ENCODE measurements at regions not wholly inside any gene's neighbourhood (a gene's known extent, or its start where the extent isn't known, plus 50 kb on each side); places are given as distances from the start of the nearest gene placed in this dataset.

- no peaks in the 10 kb centered on the region for H3K27me3 ChIP-seq (ENCODE audit: control insufficient read depth, extremely low read depth, insufficient read depth, low read length)
- no peaks in the 10 kb centered on the region for H3K36me3 ChIP-seq (ENCODE audit: control insufficient read depth in 2 of 2, extremely low read depth in 1 of 2, insufficient read depth in 2 of 2, low read length in 2 of 2)
- no peak overlapping the region for H2AFZ ChIP-seq (ENCODE audit: control insufficient read depth, low read length)
- H3K4me1 ChIP-seq (ENCODE audit: control insufficient read depth, extremely low read depth, insufficient read depth, low read length), result no peaks in the 10 kb centered on the region
- no peaks in the 10 kb centered on the region for H3K9me1 ChIP-seq (ENCODE audit: control insufficient read depth, extremely low read depth, insufficient read depth, low read length)
- H4K20me1 ChIP-seq (ENCODE audit: control insufficient read depth, extremely low read depth, insufficient read depth, low read length), result no peaks in the 10 kb centered on the region
- dilution Hi-C loops (cut with MboI; ENCODE audit: extremely low pct_ligation_motif_present, low sequenced_read_pairs), result no loop called here
- no peak overlapping the region for H3K9ac ChIP-seq (ENCODE audit: control insufficient read depth, extremely low read depth, insufficient read depth, low read length)
- no peak overlapping the region for H3K4me3 ChIP-seq (ENCODE audit: control insufficient read depth in 2 of 3, extremely low read depth in 1 of 3, insufficient read depth in 2 of 3, low read depth in 1 of 3, low read length in 3 of 3)
- DNase-seq (ENCODE audit: low read depth, low spot score) (no peak), FAIRE-seq (no peak)
- no peaks in the 10 kb centered on the region for H3K9me3 ChIP-seq (ENCODE audit: control insufficient read depth, low read depth, low read length)
- TF ChIP-seq EZH2 (IDR thresholded peaks at IDR 0.05; ENCODE audit: low read length), result no peak
- TF ChIP-seq CTCF (optimal IDR thresholded peaks at IDR 0.05 in 1 of 3, IDR thresholded peaks at IDR 0.05 in 1 of 3, conservative IDR thresholded peaks at IDR 0.05 in 1 of 3; ENCODE audit: extremely low read depth in 1 of 3, insufficient read depth in 2 of 3, low read length in 3 of 3), result no peak
- H3K4me2 ChIP-seq (ENCODE audit: control insufficient read depth, extremely low read depth, insufficient read depth, low read depth, low read length), result no peak overlapping the region
- H3K79me2 ChIP-seq (ENCODE audit: control insufficient read depth, insufficient read depth, low read length), result no peaks in the 10 kb centered on the region
- no peak overlapping the region for H3K27ac ChIP-seq (ENCODE audit: control insufficient read depth, insufficient read depth, low read length)
These were observed 897.8 kb upstream of the ACO1 start for GRCh38 chr9:31486630-31487029.

GRCh38 chr9:31490551-31491106 is 893.8 kb upstream of the ACO1 start:
- dilution Hi-C loops (cut with MboI; ENCODE audit: extremely low pct_ligation_motif_present, low sequenced_read_pairs), result no loop called here
- Histone ChIP-seq H3K9me1 (ENCODE audit: control insufficient read depth, extremely low read depth, insufficient read depth, low read length) (no peaks in the 10 kb centered on the region), H3K9me3 (ENCODE audit: control insufficient read depth, low read depth, low read length) (no peaks in the 10 kb centered on the region), H4K20me1 (ENCODE audit: control insufficient read depth, extremely low read depth, insufficient read depth, low read length) (no peaks in the 10 kb centered on the region), H2AFZ (ENCODE audit: control insufficient read depth, low read length) (peak overlapping the region; percentile 9), H3K27me3 (ENCODE audit: control insufficient read depth, extremely low read depth, insufficient read depth, low read length) (no peaks in the 10 kb centered on the region), H3K36me3 (ENCODE audit: control insufficient read depth in 2 of 2, extremely low read depth in 1 of 2, insufficient read depth in 2 of 2, low read length in 2 of 2) (no peaks in the 10 kb centered on the region), H3K27ac (ENCODE audit: control insufficient read depth, insufficient read depth, low read length) (no peak overlapping the region), H3K4me3 (ENCODE audit: control insufficient read depth in 2 of 3, extremely low read depth in 1 of 3, insufficient read depth in 2 of 3, low read depth in 1 of 3, low read length in 3 of 3) (no peak overlapping the region), H3K79me2 (ENCODE audit: control insufficient read depth, insufficient read depth, low read length) (no peaks in the 10 kb centered on the region), H3K9ac (ENCODE audit: control insufficient read depth, extremely low read depth, insufficient read depth, low read length) (no peak overlapping the region), H3K4me2 (ENCODE audit: control insufficient read depth, extremely low read depth, insufficient read depth, low read depth, low read length) (no peak overlapping the region), H3K4me1 (ENCODE audit: control insufficient read depth, extremely low read depth, insufficient read depth, low read length) (no peaks in the 10 kb centered on the region)
- FAIRE-seq (no peak), DNase-seq (ENCODE audit: low read depth, low spot score) (no peak)
- no peak for TF ChIP-seq CTCF (optimal IDR thresholded peaks at IDR 0.05 in 1 of 3, IDR thresholded peaks at IDR 0.05 in 1 of 3, conservative IDR thresholded peaks at IDR 0.05 in 1 of 3; ENCODE audit: extremely low read depth in 1 of 3, insufficient read depth in 2 of 3, low read length in 3 of 3)
- TF ChIP-seq EZH2 (IDR thresholded peaks at IDR 0.05; ENCODE audit: low read length), result no peak

Data from keratinocyte (primary cell).